Hippocampal formation (tissue), 2 donors: ENCODE measurements at regions not wholly inside any gene's neighbourhood (a gene's known extent, or its start where the extent isn't known, plus 50 kb on each side); places are given as distances from the start of the nearest gene placed in this dataset.

ENCODE experiments used
- DNase-seq, 2 donors: peaks; one replicate each; lab custom pipeline; 2025; lab: John Stamatoyannopoulos, UW

GRCh38 chr14:80446356-80446755 lies 235.1 kb upstream of the DIO2 start:
- DNase-seq = no peak

- DNase-seq = no peak
Measured at GRCh38 chr14:80445605-80446004, 234.3 kb upstream of the DIO2 start.

- no peak for DNase-seq
Measured at GRCh38 chr14:80434574-80435321, 223.4 kb upstream of the DIO2 start.

- no peak for DNase-seq
Measured at GRCh38 chr14:80433811-80434210, 222.5 kb upstream of the DIO2 start.

GRCh38 chr14:80428671-80429070 lies 217.4 kb upstream of the DIO2 start:
- DNase-seq = no peak

GRCh38 chr14:80428171-80428570 lies 216.9 kb upstream of the DIO2 start:
- DNase-seq = no peak

GRCh38 chr14:80427101-80427500 lies 215.8 kb upstream of the DIO2 start:
- DNase-seq = no peak

GRCh38 chr14:80426683-80427082 lies 215.4 kb upstream of the DIO2 start:
- no peak for DNase-seq

GRCh38 chr14:80425686-80426085 lies 214.4 kb upstream of the DIO2 start:
- no peak for DNase-seq

GRCh38 chr14:80419769-80420168 lies 208.5 kb upstream of the DIO2 start:
- DNase-seq = no peak

- no peak for DNase-seq
Measured at GRCh38 chr14:80419345-80419744, 208.0 kb upstream of the DIO2 start.

- DNase-seq = no peak
Measured at GRCh38 chr14:80415636-80416035, 204.3 kb upstream of the DIO2 start.

GRCh38 chr14:80414080-80414479 lies 202.8 kb upstream of the DIO2 start:
- no peak for DNase-seq

GRCh38 chr14:80404413-80404812 lies 193.1 kb upstream of the DIO2 start:
- DNase-seq = no peak

- DNase-seq = no peak
Measured at GRCh38 chr14:80403036-80403435, 191.7 kb upstream of the DIO2 start.

GRCh38 chr14:80395031-80395430 lies 183.7 kb upstream of the DIO2 start:
- DNase-seq = no peak

- no peak for DNase-seq
Measured at GRCh38 chr14:80393766-80394165, 182.5 kb upstream of the DIO2 start.

- no peak for DNase-seq
Measured at GRCh38 chr14:80390906-80391305, 179.6 kb upstream of the DIO2 start.

- no peak for DNase-seq
Measured at GRCh38 chr14:80388980-80389711, 177.8 kb upstream of the DIO2 start.

- DNase-seq = peak in 1 of 2 donors; percentile 14
Measured at GRCh38 chr14:80387563-80387981, 176.3 kb upstream of the DIO2 start.

- no peak for DNase-seq
Measured at GRCh38 chr14:80385336-80385735, 174.0 kb upstream of the DIO2 start.

- DNase-seq = no peak
Measured at GRCh38 chr14:80383223-80383622, 171.9 kb upstream of the DIO2 start.

GRCh38 chr14:80381807-80382363 lies 170.6 kb upstream of the DIO2 start:
- no peak for DNase-seq
